Liver (tissue), 8 donors: ENCODE measurements at regions not wholly inside any gene's neighbourhood (a gene's known extent, or its start where the extent isn't known, plus 50 kb on each side); places are given as distances from the start of the nearest gene placed in this dataset.

Experiments used
- DNase-seq: peaks from one replicate; pipeline ENCODE4 v3.0.0-alpha.2; 2017; ENCODE audit warnings: low spot score
- H3K27ac ChIP-seq, 2 donors: one replicate each; pipeline ENCODE4 v1.7.0; 2013; ENCODE audit warnings: inconsistent platforms in 2 of 2, low read length in 2 of 2, control low read depth in 1 of 2, low read depth in 1 of 2, mild to moderate bottlenecking in 1 of 2
- H3K27me3 ChIP-seq, 4 donors: one replicate each; pipeline versions ENCODE4 v1.6.1 to v1.7.0; 2013; ENCODE audit warnings: low read length in 3 of 4, inconsistent platforms in 1 of 4, mild to moderate bottlenecking in 1 of 4, moderate library complexity in 1 of 4; ENCODE audit not compliant: control insufficient read depth in 4 of 4, insufficient read depth in 4 of 4
- H3K36me3 ChIP-seq, 4 donors: one replicate each; pipeline versions ENCODE4 v1.6.1 to v1.7.0; 2013; ENCODE audit warnings: low read length in 3 of 4, mild to moderate bottlenecking in 3 of 4, low read depth in 1 of 4, moderate library complexity in 1 of 4; ENCODE audit not compliant: control insufficient read depth in 4 of 4, insufficient read depth in 3 of 4
- H3K4me1 ChIP-seq, 4 donors: one replicate each; pipeline versions ENCODE4 v1.6.1 to v1.7.0; 2013; ENCODE audit warnings: low read length in 3 of 4, mild to moderate bottlenecking in 3 of 4, moderate library complexity in 1 of 4; ENCODE audit not compliant: control insufficient read depth in 4 of 4, insufficient read depth in 4 of 4
- H3K4me3 ChIP-seq, 3 donors: one replicate each; pipeline versions ENCODE4 v1.6.1 to v1.7.0; 2013; ENCODE audit warnings: low read length in 3 of 3, control low read depth in 1 of 3, low read depth in 1 of 3, mild to moderate bottlenecking in 1 of 3
- H3K9ac ChIP-seq, 2 donors: one replicate each; pipeline ENCODE4 v1.7.0; 2013; ENCODE audit warnings: low read length in 2 of 2, mild to moderate bottlenecking in 2 of 2, moderate library complexity in 2 of 2, control low read depth in 1 of 2, low read depth in 1 of 2
- H3K9me3 ChIP-seq, 4 donors: one replicate each; pipeline versions ENCODE4 v1.6.1 to v1.7.0; 2013; ENCODE audit warnings: low read length in 3 of 4; ENCODE audit not compliant: control insufficient read depth in 4 of 4
- ATF3 ChIP-seq: IDR thresholded peaks from 2 replicates; pipeline ENCODE4 v1.6.1; 2016; ENCODE audit warnings: antibody characterized with exemption
- EGR1 ChIP-seq, 2 donors: IDR thresholded peaks; 2 replicates each; pipeline ENCODE4 v1.6.1; 2016 to 2018; ENCODE audit warnings: antibody characterized with exemption in 2 of 2, low read depth in 2 of 2
- FOXA1 ChIP-seq: IDR thresholded peaks from 2 replicates; pipeline ENCODE4 v1.6.1; 2016; ENCODE audit warnings: antibody characterized with exemption
- HNF4A ChIP-seq, 2 donors: conservative IDR thresholded peaks; 2 replicates each; pipeline ENCODE4 v1.6.1; 2016; ENCODE audit warnings: antibody characterized with exemption in 2 of 2, mild to moderate bottlenecking in 2 of 2
- HNF4G ChIP-seq: IDR thresholded peaks from 2 replicates; pipeline ENCODE4 v1.6.1; 2016; ENCODE audit warnings: antibody characterized with exemption
- MAX ChIP-seq: IDR thresholded peaks from 2 replicates; pipeline ENCODE4 v1.6.1; 2016; ENCODE audit warnings: antibody characterized with exemption
- NR2F2 ChIP-seq: IDR thresholded peaks from 2 replicates; pipeline ENCODE4 v1.6.1; 2016; ENCODE audit warnings: antibody characterized with exemption
- REST ChIP-seq: IDR thresholded peaks from 2 replicates; pipeline ENCODE4 v1.6.1; 2016; ENCODE audit warnings: antibody characterized with exemption, mild to moderate bottlenecking
- RXRA ChIP-seq, 2 donors: IDR thresholded peaks; 2 replicates each; pipeline ENCODE4 v1.6.1; 2017 to 2018; ENCODE audit warnings: antibody characterized with exemption in 2 of 2, mild to moderate bottlenecking in 1 of 2
- SP1 ChIP-seq: IDR thresholded peaks from 2 replicates; pipeline ENCODE4 v1.6.1; 2018; ENCODE audit warnings: antibody characterized with exemption, mild to moderate bottlenecking
- TAF1 ChIP-seq: conservative IDR thresholded peaks from 2 replicates; pipeline ENCODE4 v1.6.1; 2016; ENCODE audit warnings: antibody characterized with exemption, mild to moderate bottlenecking
- YY1 ChIP-seq: IDR thresholded peaks from 2 replicates; pipeline ENCODE4 v1.6.1; 2016; ENCODE audit warnings: antibody characterized with exemption, mild to moderate bottlenecking
- WGBS: extraction: QIAGEN DNeasy Blood & Tissue Kit; methylation state at CpG from one replicate; pipeline ENCODE4 v1.1.7; 2013; 5-methylcytosine and 5-hydroxymethylcytosine counted together
- TF ChIP-seq, protein P1 (sequence below): fragments of 150-350 bp; IDR thresholded peaks from 2 replicates; pipeline ENCODE4 v1.5.1; 2017; ENCODE audit warnings: improper control_type of control experiment, low read depth, low read length; ENCODE audit not compliant: missing input control
- donor health status: healthy.
- donor health status: healthy.
- donor health status: healthy.
- donor health status: healthy.
- donor health status: healthy.

GRCh38 chr21:35134309-35134708 is 85.2 kb upstream of the RUNX1 start:
- Histone ChIP-seq H3K27ac (no peak overlapping the region), H3K9ac (no peak overlapping the region), H3K9me3 (no peaks in the 10 kb centered on the region), H3K4me1 (no peaks in the 10 kb centered on the region), H3K36me3 (no peaks in the 10 kb centered on the region), H3K27me3 (no peaks in the 10 kb centered on the region), H3K4me3 (no peak overlapping the region)
- WGBS: 75% methylated on average over 2 of the region's 2 CpGs
- no peak for DNase-seq
- TF ChIP-seq TAF1 (no peak), EGR1 (IDR thresholded peaks at IDR 0.05; ENCODE audit: low read depth in 2 of 2) (no peak), HNF4G (no peak), NR2F2 (no peak), YY1 (no peak), SP1 (no peak), HNF4A (conservative IDR thresholded peaks at IDR 0.05) (no peak), REST (no peak), RXRA (IDR thresholded peaks at IDR 0.05) (no peak), MAX (no peak), FOXA1 (no peak), ATF3 (no peak)
- TF ChIP-seq, protein P1, sequence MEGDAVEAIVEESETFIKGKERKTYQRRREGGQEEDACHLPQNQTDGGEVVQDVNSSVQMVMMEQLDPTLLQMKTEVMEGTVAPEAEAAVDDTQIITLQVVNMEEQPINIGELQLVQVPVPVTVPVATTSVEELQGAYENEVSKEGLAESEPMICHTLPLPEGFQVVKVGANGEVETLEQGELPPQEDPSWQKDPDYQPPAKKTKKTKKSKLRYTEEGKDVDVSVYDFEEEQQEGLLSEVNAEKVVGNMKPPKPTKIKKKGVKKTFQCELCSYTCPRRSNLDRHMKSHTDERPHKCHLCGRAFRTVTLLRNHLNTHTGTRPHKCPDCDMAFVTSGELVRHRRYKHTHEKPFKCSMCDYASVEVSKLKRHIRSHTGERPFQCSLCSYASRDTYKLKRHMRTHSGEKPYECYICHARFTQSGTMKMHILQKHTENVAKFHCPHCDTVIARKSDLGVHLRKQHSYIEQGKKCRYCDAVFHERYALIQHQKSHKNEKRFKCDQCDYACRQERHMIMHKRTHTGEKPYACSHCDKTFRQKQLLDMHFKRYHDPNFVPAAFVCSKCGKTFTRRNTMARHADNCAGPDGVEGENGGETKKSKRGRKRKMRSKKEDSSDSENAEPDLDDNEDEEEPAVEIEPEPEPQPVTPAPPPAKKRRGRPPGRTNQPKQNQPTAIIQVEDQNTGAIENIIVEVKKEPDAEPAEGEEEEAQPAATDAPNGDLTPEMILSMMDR: no peak

- no peak overlapping the region for H3K4me3 ChIP-seq
- no peaks in the 10 kb centered on the region for H3K27me3 ChIP-seq
- no peak overlapping the region for H3K27ac ChIP-seq
- no peak overlapping the region for H3K9ac ChIP-seq
- 96% methylated on average over 3 of the region's 3 CpGs for WGBS
- TF ChIP-seq YY1 (no peak), NR2F2 (no peak), SP1 (no peak), EGR1 (IDR thresholded peaks at IDR 0.05; ENCODE audit: low read depth in 2 of 2) (no peak)
- TF ChIP-seq, protein P1: no peak
- H3K36me3 ChIP-seq: no peaks in the 10 kb centered on the region
- H3K4me1 ChIP-seq: no peaks in the 10 kb centered on the region
- DNase-seq: no peak
- no peaks in the 10 kb centered on the region for H3K9me3 ChIP-seq
Measured at GRCh38 chr21:35128536-35128935, 79.4 kb upstream of the RUNX1 start.
